Neural progenitor cell (in vitro differentiated cells): ENCODE measurements at regions not wholly inside any gene's neighbourhood (a gene's known extent, or its start where the extent isn't known, plus 50 kb on each side); places are given as distances from the start of the nearest gene placed in this dataset.
A peak's percentile ranks its signal among the peaks of the same experiment; 100 is the strongest.

Experiments used
- DNase-seq: peaks from one replicate; pipeline ENCODE4 v3.0.0-alpha.2; 2016; ENCODE audit warnings: low spot score
- H2AFZ ChIP-seq: fragments of 200-600 bp; sonication (generic); replicated peaks from 2 replicates; pipeline ENCODE4 v1.6.1; 2016; ENCODE audit warnings: antibody characterized with exemption
- H3F3A ChIP-seq: fragments of 200-600 bp; sonication (generic); 2 replicates; pipeline ENCODE4 v1.6.1; 2016; ENCODE audit warnings: antibody characterized with exemption, low read depth
- H3K27ac ChIP-seq: fragments of 200-600 bp; sonication (generic); 2 replicates; pipeline ENCODE4 v1.5.1; 2016; ENCODE audit warnings: mild to moderate bottlenecking
- H3K27me3 ChIP-seq: fragments of 200-600 bp; sonication (generic); 2 replicates; pipeline ENCODE4 v1.6.1; 2016; ENCODE audit warnings: mild to moderate bottlenecking, moderate library complexity
- H3K36me3 ChIP-seq: fragments of 200-600 bp; sonication (generic); 2 replicates; pipeline ENCODE4 v1.5.1; 2016
- H3K4me1 ChIP-seq: fragments of 200-600 bp; sonication (generic); 2 replicates; pipeline ENCODE4 v1.6.1; 2016; ENCODE audit warnings: mixed run types
- H3K4me2 ChIP-seq: fragments of 200-600 bp; sonication (generic); 2 replicates; pipeline ENCODE4 v1.6.1; 2016
- H3K4me3 ChIP-seq: fragments of 200-600 bp; sonication (generic); 2 replicates; pipeline ENCODE4 v1.5.1; 2016
- H3K79me2 ChIP-seq: fragments of 200-600 bp; sonication (generic); 2 replicates; pipeline ENCODE4 v1.6.1; 2016; ENCODE audit warnings: low read depth
- H3K9ac ChIP-seq: fragments of 200-600 bp; sonication (generic); 2 replicates; pipeline ENCODE4 v1.6.1; 2016
- H3K9me3 ChIP-seq: fragments of 200-600 bp; sonication (generic); 2 replicates; pipeline ENCODE4 v1.5.1; 2016; ENCODE audit warnings: low read depth
- H4K20me1 ChIP-seq: fragments of 200-600 bp; sonication (generic); 2 replicates; pipeline ENCODE4 v1.6.1; 2016; ENCODE audit warnings: low read depth
- H3K27ac Mint-ChIP-seq: 3 replicates; pipeline ENCODE4 v1.8.0; 2021; ENCODE audit warnings: mixed read lengths
- H3K27me3 Mint-ChIP-seq: 2 replicates; pipeline ENCODE4 v1.8.0; 2022; ENCODE audit warnings: low read depth, mild to moderate bottlenecking, inconsistent platforms, moderate library complexity, mixed read lengths; ENCODE audit not compliant: insufficient read depth
- H3K36me3 Mint-ChIP-seq: 3 replicates; pipeline ENCODE4 v1.8.0; 2021; ENCODE audit warnings: mixed read lengths
- H3K4me1 Mint-ChIP-seq: 3 replicates; pipeline ENCODE4 v1.8.0; 2021; ENCODE audit warnings: mixed read lengths
- H3K4me3 Mint-ChIP-seq: 3 replicates; pipeline ENCODE4 v1.8.0; 2021; ENCODE audit warnings: mild to moderate bottlenecking, moderate library complexity, mixed read lengths
- H3K9me3 Mint-ChIP-seq: 3 replicates; pipeline ENCODE4 v1.8.0; 2020; ENCODE audit warnings: mixed read lengths
- EZH2 ChIP-seq: fragments of 200-600 bp; sonication (generic); IDR thresholded peaks from 2 replicates; pipeline ENCODE4 v1.6.1; 2017; ENCODE audit warnings: antibody characterized with exemption, mild to moderate bottlenecking, moderate library complexity
- EZH2phosphoT487 ChIP-seq: fragments of 200-600 bp; sonication (generic); IDR thresholded peaks from 2 replicates; pipeline ENCODE4 v1.6.1; 2017; ENCODE audit warnings: antibody characterized with exemption
- TF ChIP-seq, protein P1 (sequence below): fragments of 200-600 bp; sonication (generic); IDR thresholded peaks from 2 replicates; pipeline ENCODE4 v1.5.1; 2017; ENCODE audit warnings: antibody characterized with exemption, mild to moderate bottlenecking

DNA sequence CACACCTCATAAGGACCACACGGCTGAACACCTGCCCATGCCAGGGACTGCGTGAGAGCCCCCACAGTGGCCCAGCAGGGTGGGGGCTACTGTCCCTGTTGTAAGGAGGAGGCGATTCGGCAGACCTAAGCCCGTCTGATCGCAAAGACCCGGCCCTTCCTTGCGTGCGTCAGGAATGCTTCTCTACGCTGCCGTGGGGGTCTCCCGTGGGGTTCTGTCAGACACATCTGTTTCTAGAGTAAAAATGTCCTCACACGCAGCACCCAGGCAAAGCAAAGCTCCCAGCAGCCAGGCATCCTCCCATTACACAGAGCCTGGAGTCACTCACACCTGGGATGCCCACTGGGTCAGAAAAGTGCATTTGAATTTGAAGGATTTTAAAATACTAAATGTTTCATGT, 147.7 kb upstream of the SOX1 start:
- Mint-ChIP-seq H3K27ac (no peak overlapping the region), H3K4me3 (no peak overlapping the region), H3K27me3 (peaks cover 5% of the 10 kb centered on the region), H3K4me1 (peaks cover 20% of the 10 kb centered on the region), H3K36me3 (no peaks in the 10 kb centered on the region), H3K9me3 (no peaks in the 10 kb centered on the region)
- TF ChIP-seq EZH2 (no peak), EZH2phosphoT487 (no peak)
- TF ChIP-seq, protein P1, sequence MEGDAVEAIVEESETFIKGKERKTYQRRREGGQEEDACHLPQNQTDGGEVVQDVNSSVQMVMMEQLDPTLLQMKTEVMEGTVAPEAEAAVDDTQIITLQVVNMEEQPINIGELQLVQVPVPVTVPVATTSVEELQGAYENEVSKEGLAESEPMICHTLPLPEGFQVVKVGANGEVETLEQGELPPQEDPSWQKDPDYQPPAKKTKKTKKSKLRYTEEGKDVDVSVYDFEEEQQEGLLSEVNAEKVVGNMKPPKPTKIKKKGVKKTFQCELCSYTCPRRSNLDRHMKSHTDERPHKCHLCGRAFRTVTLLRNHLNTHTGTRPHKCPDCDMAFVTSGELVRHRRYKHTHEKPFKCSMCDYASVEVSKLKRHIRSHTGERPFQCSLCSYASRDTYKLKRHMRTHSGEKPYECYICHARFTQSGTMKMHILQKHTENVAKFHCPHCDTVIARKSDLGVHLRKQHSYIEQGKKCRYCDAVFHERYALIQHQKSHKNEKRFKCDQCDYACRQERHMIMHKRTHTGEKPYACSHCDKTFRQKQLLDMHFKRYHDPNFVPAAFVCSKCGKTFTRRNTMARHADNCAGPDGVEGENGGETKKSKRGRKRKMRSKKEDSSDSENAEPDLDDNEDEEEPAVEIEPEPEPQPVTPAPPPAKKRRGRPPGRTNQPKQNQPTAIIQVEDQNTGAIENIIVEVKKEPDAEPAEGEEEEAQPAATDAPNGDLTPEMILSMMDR = no peak
- Histone ChIP-seq H3K9me3 (no peaks in the 10 kb centered on the region), H3K4me2 (no peak overlapping the region), H3F3A (no peaks in the 10 kb centered on the region), H3K4me3 (no peak overlapping the region), H3K27ac (no peak overlapping the region), H3K36me3 (no peaks in the 10 kb centered on the region), H4K20me1 (no peaks in the 10 kb centered on the region), H2AFZ (no peak overlapping the region), H3K9ac (no peak overlapping the region), H3K4me1 (no peaks in the 10 kb centered on the region), H3K27me3 (no peaks in the 10 kb centered on the region), H3K79me2 (no peaks in the 10 kb centered on the region)
- no peak for DNase-seq

- H3K4me1 Mint-ChIP-seq = peaks cover 24% of the 10 kb centered on the region
- H3K9ac ChIP-seq = no peak overlapping the region
- H3K4me2 ChIP-seq = no peak overlapping the region
- H3K9me3 Mint-ChIP-seq = no peaks in the 10 kb centered on the region
- H3K4me1 ChIP-seq = no peaks in the 10 kb centered on the region
- H3K27me3 Mint-ChIP-seq = peaks cover 3% of the 10 kb centered on the region
- no peaks in the 10 kb centered on the region for H3F3A ChIP-seq
- H3K36me3 Mint-ChIP-seq = no peaks in the 10 kb centered on the region
- no peaks in the 10 kb centered on the region for H3K36me3 ChIP-seq
- H3K27me3 ChIP-seq = no peaks in the 10 kb centered on the region
- no peak overlapping the region for H3K4me3 ChIP-seq
- no peaks in the 10 kb centered on the region for H3K79me2 ChIP-seq
- DNase-seq = no peak
- no peak overlapping the region for H2AFZ ChIP-seq
- no peaks in the 10 kb centered on the region for H3K9me3 ChIP-seq
- no peak overlapping the region for H3K4me3 Mint-ChIP-seq
- no peak overlapping the region for H3K27ac ChIP-seq
- TF ChIP-seq EZH2phosphoT487 (no peak), EZH2 (no peak)
- TF ChIP-seq, protein P1 = no peak
- H3K27ac Mint-ChIP-seq = no peak overlapping the region
- no peaks in the 10 kb centered on the region for H4K20me1 ChIP-seq
Observed at GRCh38 chr13:111919849-111920248, 147.1 kb upstream of the SOX1 start.

DNA sequence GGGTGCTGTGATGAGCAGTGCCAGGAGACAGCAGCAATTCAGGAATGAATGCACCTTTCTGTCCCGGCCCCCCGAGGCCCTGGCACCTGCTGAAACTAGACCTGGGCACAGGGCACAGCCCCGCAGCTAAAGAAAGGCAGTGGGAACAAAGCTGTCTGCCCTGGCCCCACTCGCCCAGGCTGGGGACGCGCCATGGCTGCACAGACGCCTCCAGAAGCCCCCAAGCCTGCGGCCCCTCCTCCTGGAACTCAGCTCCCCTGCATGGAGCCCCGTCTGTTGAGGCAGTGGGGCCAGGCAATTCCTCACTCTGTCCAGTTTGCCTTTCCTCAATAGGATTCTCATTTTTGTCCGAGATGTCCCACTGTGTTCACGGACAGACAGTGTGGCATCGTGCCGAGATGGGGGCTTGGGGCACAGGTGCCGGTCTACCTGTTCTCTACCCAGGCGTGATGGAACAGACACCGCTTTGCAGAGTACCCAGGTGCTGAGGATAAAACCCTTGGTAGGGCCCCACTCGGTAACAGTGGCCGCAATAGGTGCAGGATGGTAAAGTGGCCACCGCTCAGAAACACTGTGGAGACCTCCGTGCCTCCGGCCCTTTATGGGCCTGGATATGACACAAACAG, 146.5 kb upstream of the SOX1 start:
- TF ChIP-seq EZH2 = no peak
- no peak for TF ChIP-seq EZH2phosphoT487
- TF ChIP-seq, protein P1 = no peak

More for the DNA sequence above, 146.5 kb upstream of the SOX1 start:
- no peaks in the 10 kb centered on the region for H3K4me1 ChIP-seq
- no peaks in the 10 kb centered on the region for H3K9me3 Mint-ChIP-seq
- H3K4me2 ChIP-seq = no peak overlapping the region
- H3K27ac Mint-ChIP-seq = peak overlapping the region; percentile 92
- no peaks in the 10 kb centered on the region for H3K36me3 Mint-ChIP-seq
- no peak overlapping the region for H3K9ac ChIP-seq
- no peaks in the 10 kb centered on the region for H3K36me3 ChIP-seq
- no peak overlapping the region for H3K27ac ChIP-seq
- H3K79me2 ChIP-seq = no peaks in the 10 kb centered on the region
- H2AFZ ChIP-seq = no peak overlapping the region
- no peaks in the 10 kb centered on the region for H3F3A ChIP-seq
- no peaks in the 10 kb centered on the region for H3K27me3 ChIP-seq
- peaks cover 26% of the 10 kb centered on the region for H3K4me1 Mint-ChIP-seq
- H4K20me1 ChIP-seq = no peaks in the 10 kb centered on the region
- no peak overlapping the region for H3K4me3 Mint-ChIP-seq
- no peak overlapping the region for H3K4me3 ChIP-seq
- H3K27me3 Mint-ChIP-seq = peaks cover 3% of the 10 kb centered on the region
- DNase-seq = no peak
- H3K9me3 ChIP-seq = no peaks in the 10 kb centered on the region
